ENCODE measurements at regions not wholly inside any gene's neighbourhood (a gene's known extent, or its start where the extent isn't known, plus 50 kb on each side); places are given as distances from the start of the nearest gene placed in this dataset.
"Not testable (repeated sequence)": the region's sequence is repeated elsewhere in the genome, so short reads cannot be mapped to it uniquely, and the experiment has no call there.

DNA sequence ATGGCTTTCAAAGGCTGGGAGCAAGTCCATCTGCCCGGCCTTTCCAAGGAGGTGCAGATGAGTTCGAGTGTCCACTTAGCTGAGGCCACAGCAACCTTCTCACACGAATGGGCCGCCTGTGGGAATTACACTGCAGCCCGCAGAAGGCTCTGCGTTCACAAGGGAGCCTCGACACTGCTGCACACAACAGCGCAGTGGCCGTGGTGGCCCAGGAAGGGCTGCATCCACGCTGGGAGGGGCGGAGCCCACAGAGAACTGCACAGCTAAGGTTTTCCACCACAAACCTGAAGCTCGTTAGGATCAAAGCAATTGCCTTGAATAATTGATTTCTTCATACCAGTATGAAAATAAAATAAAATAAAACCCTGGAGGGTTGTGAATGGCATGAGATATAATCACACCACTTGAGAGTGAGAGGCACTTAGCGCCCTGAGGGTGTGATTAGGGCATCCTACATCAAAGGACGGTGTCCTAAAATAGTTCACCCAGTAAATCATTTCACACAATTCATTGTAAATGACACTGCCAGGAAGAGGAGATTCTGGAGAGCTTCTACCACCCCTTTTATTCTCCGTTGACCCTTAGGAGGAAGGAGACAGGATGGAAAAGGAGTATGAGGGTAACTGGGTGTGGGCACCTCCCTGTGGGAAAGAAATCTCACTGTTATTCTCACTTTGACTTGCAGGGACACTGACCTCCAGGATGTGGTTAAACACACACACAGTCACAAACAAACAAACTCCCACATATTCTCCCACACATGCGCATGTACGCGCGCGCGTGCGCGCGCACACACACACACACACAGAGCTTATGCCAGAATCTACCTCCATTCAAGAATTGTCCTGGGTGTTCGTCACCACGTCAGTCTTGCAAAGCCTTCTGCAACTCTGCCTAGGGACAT, 256.6 kb upstream of the ID2 start:
- DNase-seq: no peak

DNA sequence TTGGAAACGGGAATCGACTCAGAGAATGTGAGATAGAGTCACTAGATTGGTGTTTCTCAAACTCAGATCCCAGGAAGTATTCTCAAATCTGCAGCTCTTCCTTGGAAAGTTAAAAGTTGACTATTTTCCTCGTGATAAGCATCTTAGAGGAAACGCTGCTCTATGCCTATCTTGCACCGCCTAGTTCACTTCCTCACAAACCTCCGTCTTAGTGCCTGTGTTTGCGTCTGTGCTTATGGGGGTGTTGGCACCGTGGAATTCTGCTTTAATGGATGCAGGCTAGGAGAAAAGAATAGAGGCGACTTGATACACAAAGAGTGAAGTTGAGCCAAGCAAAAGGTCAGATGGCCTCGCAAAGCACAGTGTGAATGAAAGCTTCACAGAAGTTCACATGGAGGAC, 255.3 kb upstream of the ID2 start:
- no peak for DNase-seq

DNA sequence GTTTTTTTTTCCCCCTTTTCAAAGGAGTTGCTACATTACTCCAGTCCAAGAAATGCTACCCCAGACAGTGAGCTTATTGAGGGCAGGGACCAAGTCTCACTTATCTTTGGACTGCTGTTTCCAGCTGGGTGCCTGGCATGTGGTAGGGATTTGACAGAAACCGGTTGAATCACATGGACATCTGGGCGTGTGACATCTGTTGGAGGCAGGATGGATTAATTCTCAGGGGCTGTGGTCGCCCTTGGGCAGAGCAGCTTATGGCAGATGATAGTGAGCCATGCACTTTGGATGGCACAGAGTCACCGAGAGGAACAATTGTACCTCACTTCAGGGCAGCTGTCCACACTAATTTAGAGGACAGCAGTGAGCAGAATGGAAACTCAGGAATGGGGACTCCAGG, 254.6 kb upstream of the ID2 start:
- DNase-seq: no peak

GRCh38 chr2:8430628-8431027, 251.2 kb upstream of the ID2 start:
- no peak for DNase-seq

- DNase-seq: no peak
Measured at GRCh38 chr2:8431446-8432125, 250.3 kb upstream of the ID2 start.

- no peak for DNase-seq
Measured at GRCh38 chr2:8432706-8433336, 249.0 kb upstream of the ID2 start.

DNA sequence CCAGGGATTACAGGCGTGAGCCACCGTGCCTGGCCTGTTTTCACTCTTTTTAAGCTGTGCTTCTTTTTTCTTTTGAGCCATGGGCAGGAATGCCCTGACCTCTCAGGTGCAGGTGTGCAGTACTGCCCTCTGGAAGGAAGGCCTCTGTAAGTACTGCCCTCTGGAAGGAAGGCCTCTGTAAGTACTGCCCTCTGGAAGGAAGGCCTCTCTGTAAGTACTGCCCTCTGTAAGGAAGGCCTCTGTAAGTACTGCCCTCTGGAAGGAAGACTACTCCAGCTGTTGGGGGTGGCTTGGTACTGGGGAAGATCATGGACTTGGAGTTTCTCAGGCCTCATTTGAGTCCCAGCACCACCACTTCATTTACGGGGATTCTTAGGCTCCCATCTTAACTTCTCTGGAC, 248.5 kb upstream of the ID2 start:
- no peak for DNase-seq

- no peak for DNase-seq
Measured at GRCh38 chr2:8435608-8436007, 246.2 kb upstream of the ID2 start.

DNA sequence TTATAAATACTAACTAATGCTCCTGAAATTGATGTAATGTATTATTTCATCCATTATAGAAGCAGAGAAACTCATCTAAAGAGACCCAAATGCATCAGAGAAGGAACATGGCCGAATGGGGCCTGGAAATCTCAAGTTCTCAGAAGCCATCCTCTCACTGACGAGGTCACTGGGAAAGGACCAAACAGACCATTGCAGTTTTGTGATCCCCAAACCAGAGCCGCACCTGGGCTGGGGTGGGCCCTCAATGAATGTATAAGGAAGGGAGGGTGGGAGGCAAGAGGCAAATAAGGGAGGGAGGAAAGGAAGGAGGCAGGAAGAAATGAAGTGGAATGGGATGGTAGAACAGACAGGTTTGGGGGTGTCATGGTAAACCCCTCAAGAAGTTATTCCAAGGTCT, 245.3 kb upstream of the ID2 start:
- no peak for DNase-seq

- no peak for DNase-seq
Measured at GRCh38 chr2:8437228-8437948, 244.5 kb upstream of the ID2 start.

GRCh38 chr2:8437949-8438400, 243.9 kb upstream of the ID2 start:
- DNase-seq: no peak

GRCh38 chr2:8438476-8438875, 243.4 kb upstream of the ID2 start:
- DNase-seq: no peak

- DNase-seq: no peak
Measured at GRCh38 chr2:8438996-8439395, 242.9 kb upstream of the ID2 start.

GRCh38 chr2:8440029-8440778, 241.7 kb upstream of the ID2 start:
- DNase-seq: no peak

DNA sequence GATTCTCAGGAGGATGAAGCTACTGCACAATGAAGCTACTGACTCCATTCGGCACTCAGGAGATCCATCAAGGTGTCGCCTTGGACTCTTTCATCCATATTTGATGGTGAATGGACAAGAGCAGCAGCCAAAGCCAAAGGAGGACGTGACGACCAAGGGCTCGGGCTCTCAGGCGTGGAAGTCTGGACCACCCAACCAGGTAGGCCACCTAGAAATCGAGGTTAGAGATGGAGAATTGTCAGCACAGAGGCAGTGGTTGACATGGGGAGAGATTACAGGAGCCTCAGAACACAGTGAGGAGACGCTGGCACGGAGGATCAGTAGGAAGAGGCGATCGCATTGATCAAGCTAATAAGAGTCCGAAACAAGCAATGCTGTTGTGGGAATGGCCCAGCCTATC, 240.5 kb upstream of the ID2 start:
- DNase-seq: no peak

GRCh38 chr2:8441986-8442385, 239.9 kb upstream of the ID2 start:
- DNase-seq: no peak

DNA sequence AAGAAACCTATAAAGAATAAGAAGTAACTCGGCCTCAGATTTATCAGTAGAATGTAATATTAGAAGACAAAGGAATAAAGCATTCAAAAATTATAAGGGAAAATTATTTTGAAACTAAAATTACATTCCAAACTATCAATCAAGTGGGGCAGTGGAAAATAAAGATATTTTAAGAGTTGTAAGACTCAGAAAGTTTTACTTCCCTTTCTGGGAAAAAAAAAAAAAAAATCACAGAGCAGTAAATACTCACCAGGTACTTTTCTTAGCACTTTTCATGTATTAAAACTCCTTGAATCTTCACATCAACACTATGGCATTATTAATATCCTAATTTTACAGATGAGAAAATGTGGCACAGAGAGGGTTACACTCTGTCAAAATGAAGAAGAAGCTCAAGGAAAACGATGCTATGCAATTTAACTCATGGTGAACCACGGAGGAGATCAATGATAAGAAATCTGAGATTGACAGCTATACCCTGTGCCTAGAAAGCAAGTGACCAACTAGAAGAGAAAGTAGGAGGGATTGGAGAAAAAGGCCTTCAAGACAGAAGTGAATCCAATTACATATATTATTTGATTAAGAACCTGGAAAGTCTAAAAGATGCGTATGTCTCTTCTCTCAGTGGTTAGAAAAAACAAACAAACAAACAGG, 238.9 kb upstream of the ID2 start:
- no peak for DNase-seq

DNA sequence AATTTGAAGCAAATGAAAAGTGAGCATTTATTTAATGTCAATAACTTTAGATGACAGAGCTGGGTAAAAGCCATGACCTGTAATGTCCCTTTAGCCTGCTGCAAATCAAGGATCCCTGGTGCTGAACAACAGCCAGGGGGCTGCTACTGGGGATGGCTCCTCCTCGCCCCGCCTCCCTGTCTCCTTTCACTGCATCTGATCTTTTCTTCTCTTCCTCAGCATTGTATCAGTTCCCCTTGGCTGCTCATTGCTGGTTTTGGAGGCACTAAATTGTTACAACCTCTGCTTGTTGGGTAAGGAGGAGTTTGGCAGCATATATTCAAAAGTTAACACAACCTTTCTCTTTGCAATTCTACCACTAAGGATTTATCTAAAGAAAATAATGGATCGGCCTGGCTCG, 236.3 kb upstream of the ID2 start:
- no peak for DNase-seq

GRCh38 chr2:8446751-8447150, 235.1 kb upstream of the ID2 start:
- not testable (repeated sequence) for DNase-seq

- DNase-seq: no peak
Measured at GRCh38 chr2:8447610-8448221, 234.1 kb upstream of the ID2 start.

Data from right lung (tissue), 2 donors.